IPS DF 6.9 (cell line): ENCODE measurements at regions not wholly inside any gene's neighbourhood (a gene's known extent, or its start where the extent isn't known, plus 50 kb on each side); places are given as distances from the start of the nearest gene placed in this dataset.

Experiments
- DNase-seq: peaks from one replicate; pipeline ENCODE4 v3.0.0-alpha.2; 2013; ENCODE audit warnings: low read depth, low spot score
- H3K27ac ChIP-seq: one replicate; pipeline ENCODE4 v1.5.1; 2013; ENCODE audit warnings: low read length, control low read depth
- H3K27me3 ChIP-seq: 2 replicates; pipeline ENCODE4 v1.6.1; 2013; ENCODE audit warnings: mild to moderate bottlenecking, low read length; ENCODE audit not compliant: control insufficient read depth, insufficient read depth
- H3K36me3 ChIP-seq: 2 replicates; pipeline ENCODE4 v1.6.1; 2013; ENCODE audit warnings: low read length; ENCODE audit not compliant: control insufficient read depth, insufficient read depth
- H3K4me1 ChIP-seq: 2 replicates; pipeline ENCODE4 v1.6.1; 2013; ENCODE audit warnings: low read length; ENCODE audit not compliant: control insufficient read depth, insufficient read depth
- H3K4me3 ChIP-seq: 2 replicates; pipeline ENCODE4 v1.5.1; 2013; ENCODE audit warnings: mild to moderate bottlenecking, low read length
- H3K9me3 ChIP-seq: 2 replicates; pipeline ENCODE4 v1.6.1; 2013; ENCODE audit warnings: low read length, inconsistent platforms; ENCODE audit not compliant: control insufficient read depth, insufficient read depth
- WGBS: extraction: QIAGEN DNeasy Blood & Tissue Kit; methylation state at CpG from one replicate; pipeline ENCODE4 v1.1.7; 2013; ENCODE audit warnings: mixed read lengths, missing lambda C conversion rate; ENCODE audit not compliant: insufficient read length, insufficient coverage; 5-methylcytosine and 5-hydroxymethylcytosine counted together

GRCh38 chr10:117472872-117473271 is 69.7 kb upstream of the EMX2 start:
- Histone ChIP-seq H3K27me3 (no peaks in the 10 kb centered on the region), H3K27ac (no peak overlapping the region), H3K4me3 (no peak overlapping the region), H3K4me1 (no peaks in the 10 kb centered on the region), H3K36me3 (no peaks in the 10 kb centered on the region), H3K9me3 (no peaks in the 10 kb centered on the region)
- no peak for DNase-seq
- WGBS: no CpG with 5 or more reads among the region's 3 CpGs

- WGBS: no CpG with 5 or more reads among the region's 3 CpGs
- no peak overlapping the region for H3K4me3 ChIP-seq
- no peaks in the 10 kb centered on the region for H3K36me3 ChIP-seq
- DNase-seq: no peak
- no peaks in the 10 kb centered on the region for H3K27me3 ChIP-seq
- no peak overlapping the region for H3K27ac ChIP-seq
- H3K4me1 ChIP-seq: no peaks in the 10 kb centered on the region; the same call in 1 of the 2 replicates
- no peaks in the 10 kb centered on the region for H3K9me3 ChIP-seq
Measured at GRCh38 chr10:117471344-117471874, 71.1 kb upstream of the EMX2 start.

- Histone ChIP-seq H3K9me3 (no peaks in the 10 kb centered on the region), H3K36me3 (no peaks in the 10 kb centered on the region), H3K4me3 (no peak overlapping the region), H3K27ac (no peak overlapping the region), H3K4me1 (no peaks in the 10 kb centered on the region; the same call in 1 of the 2 replicates), H3K27me3 (no peaks in the 10 kb centered on the region)
- no CpG with 5 or more reads among the region's 5 CpGs for WGBS
- no peak for DNase-seq
Measured at GRCh38 chr10:117470733-117471132, 71.8 kb upstream of the EMX2 start.

- Histone ChIP-seq H3K36me3 (no peaks in the 10 kb centered on the region), H3K9me3 (no peaks in the 10 kb centered on the region), H3K4me3 (no peak overlapping the region), H3K27ac (no peak overlapping the region), H3K4me1 (no peaks in the 10 kb centered on the region; the same call in 1 of the 2 replicates), H3K27me3 (no peaks in the 10 kb centered on the region)
- WGBS: no CpG with 5 or more reads among the region's 3 CpGs
- no peak for DNase-seq
Measured at GRCh38 chr10:117468665-117469064, 73.9 kb upstream of the EMX2 start.

- no CpG with 5 or more reads among the region's 2 CpGs for WGBS
- H3K4me1 ChIP-seq: no peaks in the 10 kb centered on the region; the same call in 1 of the 2 replicates
- no peaks in the 10 kb centered on the region for H3K36me3 ChIP-seq
- no peaks in the 10 kb centered on the region for H3K27me3 ChIP-seq
- H3K4me3 ChIP-seq: no peak overlapping the region
- no peak overlapping the region for H3K27ac ChIP-seq
- H3K9me3 ChIP-seq: no peaks in the 10 kb centered on the region
- no peak for DNase-seq
Measured at GRCh38 chr10:117464176-117464575, 78.4 kb upstream of the EMX2 start.

- WGBS: no CpG with 5 or more reads among the region's 1 CpG
- no peaks in the 10 kb centered on the region; the same call in 1 of the 2 replicates for H3K4me1 ChIP-seq
- no peaks in the 10 kb centered on the region for H3K27me3 ChIP-seq
- no peak for DNase-seq
- no peak overlapping the region for H3K27ac ChIP-seq
- H3K9me3 ChIP-seq: no peaks in the 10 kb centered on the region
- H3K36me3 ChIP-seq: no peaks in the 10 kb centered on the region
- H3K4me3 ChIP-seq: no peak overlapping the region
Measured at GRCh38 chr10:117463545-117463920, 79.0 kb upstream of the EMX2 start.

- Histone ChIP-seq H3K27ac (no peak overlapping the region), H3K36me3 (no peaks in the 10 kb centered on the region), H3K27me3 (no peaks in the 10 kb centered on the region), H3K4me1 (no peaks in the 10 kb centered on the region; the same call in 1 of the 2 replicates), H3K9me3 (no peaks in the 10 kb centered on the region), H3K4me3 (no peak overlapping the region)
- no CpG with 5 or more reads among the region's 1 CpG for WGBS
- DNase-seq: no peak
Measured at GRCh38 chr10:117462816-117463544, 79.6 kb upstream of the EMX2 start.

GRCh38 chr10:117462424-117462792 is 80.1 kb upstream of the EMX2 start:
- no peak overlapping the region for H3K4me3 ChIP-seq
- no peak for DNase-seq
- no peaks in the 10 kb centered on the region for H3K9me3 ChIP-seq
- no CpG with 5 or more reads among the region's 6 CpGs for WGBS
- H3K27ac ChIP-seq: no peak overlapping the region
- H3K36me3 ChIP-seq: no peaks in the 10 kb centered on the region
- H3K4me1 ChIP-seq: no peaks in the 10 kb centered on the region; the same call in 1 of the 2 replicates
- H3K27me3 ChIP-seq: no peaks in the 10 kb centered on the region

- Histone ChIP-seq H3K27me3 (no peaks in the 10 kb centered on the region), H3K27ac (no peak overlapping the region), H3K4me3 (no peak overlapping the region), H3K4me1 (no peaks in the 10 kb centered on the region; the same call in 1 of the 2 replicates), H3K36me3 (no peaks in the 10 kb centered on the region), H3K9me3 (no peaks in the 10 kb centered on the region)
- WGBS: no CpG with 5 or more reads among the region's 7 CpGs
- DNase-seq: no peak
Measured at GRCh38 chr10:117461766-117462423, 80.7 kb upstream of the EMX2 start.

- WGBS: no CpG with 5 or more reads among the region's 7 CpGs
- no peaks in the 10 kb centered on the region for H3K4me1 ChIP-seq
- no peak overlapping the region for H3K27ac ChIP-seq
- H3K4me3 ChIP-seq: no peak overlapping the region
- no peak for DNase-seq
- H3K36me3 ChIP-seq: no peaks in the 10 kb centered on the region
- no peaks in the 10 kb centered on the region for H3K27me3 ChIP-seq
- no peaks in the 10 kb centered on the region for H3K9me3 ChIP-seq
Measured at GRCh38 chr10:117460846-117461765, 81.4 kb upstream of the EMX2 start.
